Ammon's horn (tissue), 1 donor: ENCODE measurements at regions not wholly inside any gene's neighbourhood (a gene's known extent, or its start where the extent isn't known, plus 50 kb on each side); places are given as distances from the start of the nearest gene placed in this dataset.
"Not testable (repeated sequence)": the region's sequence is repeated elsewhere in the genome, so short reads cannot be mapped to it uniquely, and the experiment has no call there.

Source experiments
- DNase-seq: peaks from one replicate; pipeline ENCODE4 v3.0.0-alpha.2; 2016; ENCODE audit warnings: low spot score

DNA sequence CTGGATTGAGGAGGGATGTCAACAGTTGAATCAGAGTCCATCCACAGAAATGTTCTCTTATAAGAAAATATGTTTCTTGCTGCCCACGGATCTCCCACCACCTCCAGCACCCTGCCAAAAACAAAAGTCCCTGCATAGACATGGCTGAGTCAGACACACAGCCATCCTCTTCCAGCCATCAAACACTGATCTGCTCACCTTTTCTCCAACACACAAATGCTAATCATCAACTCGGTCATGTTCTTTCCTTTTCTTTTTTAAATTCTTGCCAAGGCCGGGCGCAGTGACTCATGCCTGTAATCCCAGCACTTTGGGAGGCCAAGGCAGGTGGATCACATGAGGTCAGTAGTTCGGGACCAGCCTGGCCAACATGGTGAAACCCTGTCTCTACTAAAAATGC, 110.7 kb upstream of the IL12A start:
- no peak for DNase-seq

DNA sequence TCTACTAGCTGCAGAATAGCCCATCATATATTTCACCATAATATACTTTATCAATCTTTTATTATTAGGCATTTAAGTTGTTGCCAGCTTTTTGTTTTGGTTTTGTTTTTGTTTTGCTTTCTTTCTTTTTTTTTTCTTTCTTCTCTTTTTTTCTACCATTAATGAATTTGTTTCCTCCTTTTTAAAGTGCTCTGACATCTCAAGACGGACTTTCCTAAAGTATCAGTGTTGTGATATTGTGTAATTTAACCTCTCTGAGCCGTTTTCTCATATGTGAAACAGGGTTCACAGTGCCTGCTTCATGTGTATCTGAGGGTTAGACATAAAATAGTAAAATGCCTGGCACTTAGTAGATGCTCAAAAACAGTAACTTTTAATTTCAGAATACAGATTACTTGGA, 109.5 kb upstream of the IL12A start:
- DNase-seq, result no peak

DNA sequence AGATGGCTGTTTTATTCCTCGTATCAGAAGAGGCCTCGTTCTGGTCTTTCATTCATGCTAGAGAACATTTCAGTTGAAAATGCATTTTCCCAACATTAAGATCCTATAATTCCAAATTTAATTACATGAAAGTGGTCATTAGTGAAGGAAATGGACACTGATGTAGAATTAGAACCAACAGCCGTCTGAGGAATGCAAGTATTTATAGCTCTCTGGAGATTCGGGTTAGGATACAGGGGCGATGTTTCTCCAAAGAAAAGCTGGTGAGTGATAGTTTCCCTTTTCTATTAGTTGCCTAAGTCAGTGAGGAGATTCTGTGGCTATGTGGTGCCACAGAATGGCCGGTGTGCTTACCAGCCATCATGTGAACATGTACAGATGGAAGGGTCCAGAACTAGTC, 109.0 kb upstream of the IL12A start:
- DNase-seq, result no peak

DNA sequence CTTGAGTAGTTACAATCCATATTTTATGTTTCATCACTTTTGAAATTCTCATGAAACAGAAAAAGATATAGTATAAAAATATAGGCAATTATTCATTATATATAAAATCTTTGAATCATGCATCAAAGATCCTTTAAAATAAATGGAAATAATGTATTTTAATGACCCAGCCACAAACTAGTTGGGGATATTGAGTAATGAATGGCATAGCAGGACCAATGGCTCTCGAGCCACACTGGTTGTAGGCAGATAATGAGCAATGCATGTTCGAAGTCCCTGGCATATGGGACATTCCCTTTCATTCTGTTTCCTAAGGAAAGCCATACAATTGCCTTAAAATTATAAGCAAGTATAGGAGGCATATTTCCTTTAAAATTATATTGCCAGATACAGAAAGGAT, 107.4 kb upstream of the IL12A start:
- DNase-seq, result no peak

- DNase-seq, result no peak
Measured at GRCh38 chr3:159881828-159882309, 106.8 kb upstream of the IL12A start.

DNA sequence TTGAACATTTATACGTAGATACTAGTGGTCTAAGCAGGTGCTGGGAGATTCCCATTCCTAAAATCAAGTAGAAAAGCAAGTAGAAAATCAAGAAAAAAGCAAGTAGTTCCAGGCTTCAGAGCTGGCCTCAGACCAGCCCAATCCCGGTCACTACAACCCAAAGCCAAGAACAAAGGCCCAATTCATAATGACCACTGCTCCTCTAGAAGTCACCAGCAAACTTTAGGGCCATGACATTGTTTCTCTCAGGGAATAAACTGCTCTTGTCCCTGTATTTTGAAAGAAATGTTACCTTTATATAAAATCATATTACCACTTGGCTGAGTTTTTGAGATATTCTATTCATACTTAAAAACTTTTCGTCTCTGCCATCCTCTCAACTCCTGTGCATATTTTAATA, 106.3 kb upstream of the IL12A start:
- DNase-seq, result peak; percentile 74

GRCh38 chr3:159882790-159883779, 105.5 kb upstream of the IL12A start:
- peak; percentile 64 for DNase-seq

DNA sequence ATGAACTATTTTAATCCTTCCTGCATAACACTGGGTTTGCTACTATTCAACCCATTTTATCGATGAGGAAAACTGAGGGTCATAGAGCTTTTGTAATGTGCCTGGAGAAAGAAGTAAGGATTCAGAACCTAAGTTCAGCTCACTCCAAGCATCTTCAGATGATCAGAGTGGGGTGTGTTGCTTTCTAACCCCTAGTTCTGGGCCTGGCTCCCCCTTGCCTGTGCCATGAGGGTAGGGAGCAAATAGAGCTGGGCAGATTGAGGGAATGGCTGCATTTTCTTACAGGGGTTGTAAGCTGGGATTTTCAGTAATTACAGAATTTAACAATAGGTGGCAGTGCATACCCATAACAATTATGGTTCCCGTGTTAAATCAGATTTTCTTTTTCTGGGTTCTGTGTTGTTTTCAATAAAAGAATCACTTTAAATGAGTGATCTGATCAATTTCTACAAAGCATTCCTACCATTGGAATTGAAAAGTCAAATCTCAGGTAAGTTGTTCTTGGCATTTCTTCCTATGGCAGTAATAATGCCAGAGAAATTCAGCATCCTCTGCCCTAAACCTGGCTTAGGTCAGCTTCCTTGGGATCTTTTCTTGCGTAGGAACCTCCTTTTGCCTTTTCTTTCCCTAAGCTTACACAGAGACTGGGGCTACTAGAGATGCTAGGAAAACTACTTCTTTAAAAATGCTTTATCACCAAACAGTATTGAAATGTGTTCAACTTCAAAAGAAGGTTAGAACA, 103.8 kb upstream of the IL12A start:
- no peak for DNase-seq

GRCh38 chr3:159886050-159886449, 102.6 kb upstream of the IL12A start:
- DNase-seq, result no peak

DNA sequence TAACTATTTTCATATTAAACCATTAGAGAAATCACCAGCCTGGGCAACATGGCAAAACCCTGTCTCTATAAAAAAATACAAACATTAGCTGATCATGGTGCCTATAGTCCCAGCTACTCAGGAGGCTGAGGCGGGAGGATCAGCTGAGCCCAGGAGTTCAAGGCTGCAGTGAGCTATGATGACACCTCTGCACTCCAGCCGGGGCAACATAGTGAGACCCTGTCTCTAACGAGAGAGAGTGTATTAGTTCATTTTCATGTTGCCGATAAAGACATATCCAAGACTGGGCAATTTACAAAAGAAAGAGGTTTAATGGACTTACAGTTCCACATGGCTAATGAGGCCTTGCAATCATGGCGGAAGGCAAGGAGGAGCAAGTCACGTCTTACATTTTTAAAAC, 102.1 kb upstream of the IL12A start:
- not testable (repeated sequence) for DNase-seq

- DNase-seq, result no peak
Measured at GRCh38 chr3:159887168-159887567, 101.5 kb upstream of the IL12A start.

DNA sequence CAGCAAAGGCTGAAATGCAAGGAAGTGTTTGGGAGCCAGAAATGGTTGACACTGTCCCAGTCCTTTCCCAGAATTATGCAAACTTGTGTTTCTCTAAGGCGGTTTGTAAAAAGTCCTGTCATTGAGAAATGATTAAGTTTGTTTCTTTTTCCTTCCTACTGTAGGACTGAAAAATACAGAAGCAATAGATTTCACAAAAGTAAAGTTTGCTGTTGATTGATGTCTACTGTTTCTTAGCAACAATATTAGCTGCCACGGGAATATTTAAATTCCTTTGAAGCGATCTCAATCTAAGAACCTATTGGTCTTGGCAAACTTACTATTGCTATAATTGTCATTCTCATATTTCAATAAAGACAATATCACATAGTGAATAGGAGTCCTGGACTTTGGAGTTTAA, 100.7 kb upstream of the IL12A start:
- no peak for DNase-seq

- peak; percentile 68 for DNase-seq
Measured at GRCh38 chr3:159892171-159892795, 96.4 kb upstream of the IL12A start.

- no peak for DNase-seq
Measured at GRCh38 chr3:159892801-159893200, 95.8 kb upstream of the IL12A start.

GRCh38 chr3:159894386-159894785, 94.2 kb upstream of the IL12A start:
- peak; percentile 80 for DNase-seq

- no peak for DNase-seq
Measured at GRCh38 chr3:159895430-159895829, 93.2 kb upstream of the IL12A start.

- no peak for DNase-seq
Measured at GRCh38 chr3:159896543-159896942, 92.1 kb upstream of the IL12A start.

- DNase-seq, result no peak
Measured at GRCh38 chr3:159897331-159898075, 91.1 kb upstream of the IL12A start.

DNA sequence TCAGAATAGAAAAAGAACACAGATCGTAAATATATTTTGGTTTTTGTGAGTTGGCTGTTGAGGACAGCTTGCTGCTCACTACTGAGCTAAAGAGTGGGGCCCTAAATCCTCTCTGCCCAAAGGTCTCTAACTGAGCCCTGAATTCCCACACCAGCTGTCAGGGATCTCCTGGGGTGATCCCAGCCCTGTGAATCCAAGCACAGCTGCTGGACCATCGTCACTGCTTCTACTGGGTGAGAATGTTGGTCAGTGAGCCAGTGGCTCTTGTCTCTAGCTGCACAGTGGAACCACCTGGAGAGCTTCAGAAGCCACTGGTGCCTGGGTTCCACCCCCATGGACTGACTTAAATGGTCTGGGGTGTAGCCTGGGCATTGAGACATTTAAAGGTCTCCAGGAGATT, 90.5 kb upstream of the IL12A start:
- no peak for DNase-seq

- DNase-seq, result no peak
Measured at GRCh38 chr3:159899166-159899565, 89.5 kb upstream of the IL12A start.

DNA sequence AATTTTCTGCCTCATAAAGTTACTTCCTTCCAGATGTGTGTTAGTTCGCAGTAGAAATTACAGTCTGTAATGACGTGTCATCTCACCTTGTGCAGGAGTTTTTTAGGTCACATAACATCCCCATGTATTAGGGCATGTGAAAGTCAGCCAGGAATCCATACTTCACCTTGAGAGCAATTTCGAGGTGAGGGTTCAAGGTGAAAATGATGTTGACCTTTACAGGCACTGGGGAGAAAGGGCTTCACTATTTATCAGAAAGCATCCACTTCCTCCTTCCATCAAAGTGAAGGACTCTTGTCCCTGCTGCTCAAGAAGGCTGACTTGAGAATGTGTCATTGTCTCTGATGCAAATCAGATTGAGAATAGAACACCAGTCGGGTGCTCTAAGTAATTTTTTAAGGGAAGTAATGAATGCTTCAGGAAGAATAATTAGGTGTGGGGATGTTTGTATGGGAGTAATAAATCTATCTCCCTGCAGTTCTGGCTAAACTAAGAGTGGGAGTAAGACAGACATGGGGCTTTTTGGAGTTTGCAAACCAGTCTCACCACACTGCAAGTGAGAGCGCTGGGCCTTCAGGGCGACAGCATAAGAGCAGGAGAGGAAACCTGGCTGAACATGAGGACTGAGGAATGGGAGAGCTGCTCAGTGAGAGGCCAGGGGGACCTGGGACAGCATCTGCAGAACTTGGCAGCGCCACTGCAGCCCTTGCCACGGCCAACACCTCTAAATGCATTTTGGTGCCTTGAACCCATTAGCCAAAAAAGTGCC, 85.9 kb upstream of the IL12A start:
- no peak for DNase-seq
